ENCODE measurements at regions not wholly inside any gene's neighbourhood (a gene's known extent, or its start where the extent isn't known, plus 50 kb on each side); places are given as distances from the start of the nearest gene placed in this dataset.

- no peak for TF ChIP-seq CTCF (IDR thresholded peaks at IDR 0.05)
- no peak for TF ChIP-seq POLR2AphosphoS5 (IDR thresholded peaks at IDR 0.05)
- no peak for TF ChIP-seq POLR2A (IDR thresholded peaks at IDR 0.05; ENCODE audit: low read depth)
- TF ChIP-seq EP300 (IDR thresholded peaks at IDR 0.05): no peak
Observed at GRCh38 chr10:83612746-83613145, 526.6 kb upstream of the GHITM start.
